Non-pigmented ciliary epithelial cell (primary cell): ENCODE measurements at regions not wholly inside any gene's neighbourhood (a gene's known extent, or its start where the extent isn't known, plus 50 kb on each side); places are given as distances from the start of the nearest gene placed in this dataset.

Experiments
- DNase-seq: peaks from one replicate; pipeline ENCODE4 v3.0.0-alpha.2; 2010; ENCODE audit warnings: low read depth

DNA sequence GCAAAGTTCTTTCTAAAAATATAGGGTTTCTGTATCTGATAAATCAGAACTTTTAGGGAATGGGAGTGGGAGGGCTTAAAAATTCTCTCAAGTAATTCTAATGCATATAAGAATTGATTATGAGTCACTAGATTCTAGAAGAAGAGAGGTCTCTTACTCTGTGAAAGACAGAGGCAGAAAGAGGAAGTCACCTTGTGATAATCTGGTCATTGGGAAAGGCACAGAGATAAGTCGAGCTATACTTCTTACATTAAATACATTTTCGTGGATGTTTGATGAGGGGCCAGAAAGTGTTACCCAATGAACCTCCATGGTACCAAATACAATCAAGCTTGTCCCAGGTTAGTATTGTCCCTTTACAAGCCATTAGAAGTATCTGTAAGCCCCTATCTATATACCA is 134.4 kb downstream of the MAD2L1 start:
- no peak for DNase-seq

DNA sequence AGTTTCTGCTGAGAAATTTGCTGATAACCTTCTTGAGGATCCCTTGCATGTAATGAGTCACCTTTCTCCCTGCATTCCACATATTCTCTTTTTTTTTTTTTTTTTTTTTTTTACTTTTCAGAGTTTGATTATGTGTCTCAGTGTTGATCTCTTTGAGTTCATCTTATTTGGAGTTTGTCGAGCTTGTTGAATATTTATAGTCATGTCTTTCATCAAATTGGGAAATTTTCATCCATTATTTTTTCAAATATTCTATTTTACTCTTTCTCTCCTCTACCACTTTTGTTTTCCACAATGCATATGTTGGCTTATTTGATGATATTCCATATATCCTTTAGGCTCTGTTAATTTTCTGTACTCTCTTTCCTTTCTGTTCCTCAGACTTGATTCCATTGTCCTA is 136.1 kb downstream of the MAD2L1 start:
- DNase-seq = no peak

DNA sequence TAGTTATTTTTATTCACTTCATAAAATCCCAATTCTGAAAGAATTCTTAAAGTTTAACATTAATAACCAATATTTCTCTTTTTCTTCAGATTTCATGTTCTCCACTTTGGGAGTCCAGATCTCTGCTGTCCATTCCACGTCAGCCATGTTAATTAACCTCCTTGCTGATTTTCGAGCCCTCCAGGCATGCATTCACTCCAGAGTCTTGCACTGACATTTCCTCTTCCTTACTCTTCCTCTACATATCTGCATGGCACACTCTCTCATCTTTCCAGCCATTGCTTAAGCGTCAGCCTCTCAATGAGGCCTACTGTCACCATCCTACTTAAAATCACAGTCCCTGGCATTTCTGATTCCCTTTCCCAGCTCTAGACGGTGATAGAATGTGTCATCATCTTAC is 144.8 kb downstream of the MAD2L1 start:
- DNase-seq = no peak

DNA sequence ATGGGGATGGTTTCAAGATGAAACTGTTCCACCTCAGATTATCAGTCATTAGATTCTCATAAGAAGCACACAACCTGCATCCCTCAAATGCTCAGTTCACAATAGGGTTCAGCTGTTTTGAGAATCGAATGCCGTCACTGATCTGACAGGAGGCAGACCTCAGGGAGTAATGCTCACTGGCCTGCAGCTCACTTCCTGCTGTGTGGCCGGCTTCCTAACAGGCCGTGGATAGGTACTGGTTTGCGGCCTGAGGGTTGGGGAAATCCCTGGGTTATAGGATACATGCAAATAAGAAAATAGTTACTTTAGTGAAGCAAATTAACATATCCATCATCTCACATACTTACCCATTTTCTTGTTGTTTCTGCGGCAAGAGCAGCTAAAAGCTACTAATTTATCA is 160.4 kb downstream of the MAD2L1 start:
- DNase-seq = no peak

DNA sequence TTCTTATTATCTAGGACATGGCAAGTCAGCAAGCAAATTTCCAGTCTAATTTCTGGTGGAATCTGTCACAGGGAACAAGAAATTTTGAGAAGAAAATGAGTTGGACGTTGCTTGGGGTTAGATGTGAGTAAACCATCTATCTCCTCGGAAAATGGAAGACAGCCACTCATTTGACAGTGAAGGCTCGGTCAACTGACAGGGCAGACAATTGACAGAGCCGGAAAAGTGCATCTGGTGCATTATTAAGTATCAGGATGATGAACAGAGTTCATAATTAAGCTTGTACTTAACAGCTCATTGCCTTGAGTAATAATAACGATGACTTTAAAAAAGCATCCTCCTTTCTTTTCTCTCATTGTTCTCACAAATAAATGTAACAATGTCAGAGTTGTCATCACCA is 168.4 kb downstream of the MAD2L1 start:
- no peak for DNase-seq

DNA sequence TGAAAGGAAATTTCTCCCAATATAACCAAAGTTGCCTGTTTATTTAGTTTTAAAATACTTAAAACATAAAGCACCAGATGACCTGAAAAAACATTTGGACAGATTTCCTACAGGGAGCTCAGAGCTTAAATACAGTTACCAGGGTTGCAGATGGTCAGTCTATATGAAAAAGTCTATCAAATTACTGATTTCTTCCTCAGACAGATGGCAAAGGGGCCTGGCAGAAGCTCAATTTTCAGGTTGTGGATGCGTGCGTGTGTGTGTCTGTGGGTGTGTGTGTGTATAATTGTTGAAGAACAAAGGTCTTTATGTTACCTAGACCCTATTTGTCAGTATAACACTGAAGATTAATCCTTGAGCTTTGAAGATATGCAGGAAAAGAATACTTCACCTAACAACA is 169.4 kb downstream of the MAD2L1 start:
- no peak for DNase-seq

DNA sequence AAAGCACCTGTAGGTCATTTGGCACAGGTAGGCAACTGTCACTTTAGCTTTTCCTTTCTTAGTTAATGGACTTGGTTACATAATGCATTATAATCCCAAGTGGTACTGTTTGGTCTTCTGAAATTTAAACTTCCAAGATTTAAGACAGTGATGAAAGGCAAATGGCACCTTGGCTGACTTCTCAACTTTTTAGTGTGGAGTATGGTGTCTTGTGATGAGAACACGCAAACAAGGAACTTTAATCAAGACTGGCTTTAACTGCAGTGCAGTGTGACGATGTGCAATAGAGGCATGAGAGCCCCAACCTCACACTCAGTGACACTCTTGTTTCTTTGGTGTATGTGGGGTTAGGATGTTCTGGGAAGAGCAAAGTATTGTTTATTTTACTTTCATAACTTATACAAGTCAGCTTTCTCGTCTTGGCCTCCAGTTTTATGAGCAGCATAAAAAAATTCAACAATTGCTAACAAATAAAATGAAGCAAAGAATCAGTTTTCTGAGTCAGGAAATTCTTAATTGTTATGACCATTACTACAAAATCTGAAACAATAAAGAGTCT is 171.9 kb downstream of the MAD2L1 start:
- no peak for DNase-seq

DNA sequence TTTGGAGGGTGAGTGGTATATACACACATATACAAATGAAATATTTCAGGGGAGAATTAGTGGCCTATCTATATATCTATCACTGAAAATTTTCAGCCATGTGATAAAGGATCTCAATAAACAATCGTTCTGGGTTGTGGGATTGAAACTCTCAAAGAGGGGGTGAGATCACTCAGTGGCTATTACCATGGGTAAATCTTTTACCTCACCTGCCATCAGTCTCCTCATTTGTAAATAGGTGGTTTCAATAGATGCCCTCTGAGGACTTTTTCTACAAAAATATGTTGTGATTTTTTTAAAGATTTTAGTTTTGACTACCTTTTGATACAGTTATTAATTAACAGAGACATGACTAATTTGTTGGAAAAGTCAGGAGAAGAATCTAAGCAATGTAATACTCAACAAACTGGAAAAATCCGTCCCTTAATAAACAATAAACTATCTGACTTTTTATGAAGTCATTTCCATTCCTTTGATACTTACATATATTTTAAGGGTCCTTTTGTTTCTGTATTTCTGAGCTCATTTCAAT is 192.8 kb downstream of the MAD2L1 start:
- DNase-seq = no peak

DNA sequence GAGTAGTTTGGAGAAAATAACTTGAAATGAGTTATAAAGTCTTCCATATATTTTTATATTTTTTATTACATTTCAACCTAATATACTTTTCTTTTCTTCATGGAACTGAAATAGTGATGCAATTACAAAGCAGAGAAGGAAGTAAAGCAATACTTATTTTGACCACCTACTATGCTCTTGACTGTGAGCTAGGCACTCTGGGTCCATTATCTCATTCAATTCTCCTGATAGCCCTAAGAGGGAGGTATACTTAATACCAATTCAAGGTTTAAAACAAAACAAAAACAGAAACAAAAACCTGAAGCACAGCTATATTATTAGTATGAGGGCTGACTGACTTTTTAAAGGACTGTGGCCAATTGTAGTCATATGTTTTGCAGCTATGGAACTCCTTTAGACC is 193.5 kb downstream of the MAD2L1 start:
- DNase-seq = no peak

DNA sequence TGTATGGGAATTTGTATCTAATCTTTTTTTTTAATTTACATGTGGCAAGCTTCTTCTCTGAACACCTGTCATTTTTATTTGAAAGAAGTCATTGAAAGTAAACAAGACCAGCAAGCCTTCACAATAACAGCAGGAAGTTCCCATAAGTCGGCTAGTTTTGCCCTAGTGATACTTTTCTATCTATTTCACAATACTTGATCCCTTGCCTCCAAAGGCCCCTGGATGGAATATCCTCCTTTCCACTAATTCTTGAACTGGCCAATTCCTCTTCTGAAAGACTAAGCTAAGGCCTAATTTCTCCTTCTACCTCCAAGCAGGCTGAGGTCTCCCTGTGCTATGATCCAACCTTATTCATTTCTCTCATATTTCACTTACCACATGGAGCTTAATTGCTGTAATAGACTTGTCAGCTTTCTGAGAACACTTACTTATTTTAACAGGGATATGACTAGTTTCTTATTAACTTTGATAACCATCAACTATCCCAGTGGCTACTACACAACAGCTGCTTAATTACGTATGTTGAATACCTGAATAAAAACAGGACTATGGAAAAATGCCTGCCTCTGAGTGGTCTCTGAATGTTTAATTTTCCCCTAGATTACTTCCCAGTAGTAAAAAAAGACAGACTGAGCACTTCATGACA is 194.2 kb downstream of the MAD2L1 start:
- DNase-seq = no peak

DNA sequence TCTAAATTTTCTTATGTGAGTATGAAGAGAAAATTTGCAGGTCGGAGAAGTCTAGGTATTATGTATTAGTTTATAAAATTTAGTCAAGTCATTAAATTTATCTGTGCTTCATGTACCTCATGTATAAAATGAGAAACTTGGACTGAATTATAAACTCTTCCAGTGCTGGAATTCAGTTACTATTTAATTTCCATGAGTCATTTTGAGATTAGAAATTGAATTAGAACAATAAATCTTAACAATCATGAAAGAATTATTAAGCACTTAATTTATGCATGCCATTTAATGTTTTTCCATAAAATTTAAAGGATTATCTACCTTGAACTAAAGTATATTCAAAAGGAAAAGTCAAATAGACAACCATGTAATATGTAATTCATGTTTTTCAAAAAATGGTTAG is 195.8 kb downstream of the MAD2L1 start:
- DNase-seq = no peak

DNA sequence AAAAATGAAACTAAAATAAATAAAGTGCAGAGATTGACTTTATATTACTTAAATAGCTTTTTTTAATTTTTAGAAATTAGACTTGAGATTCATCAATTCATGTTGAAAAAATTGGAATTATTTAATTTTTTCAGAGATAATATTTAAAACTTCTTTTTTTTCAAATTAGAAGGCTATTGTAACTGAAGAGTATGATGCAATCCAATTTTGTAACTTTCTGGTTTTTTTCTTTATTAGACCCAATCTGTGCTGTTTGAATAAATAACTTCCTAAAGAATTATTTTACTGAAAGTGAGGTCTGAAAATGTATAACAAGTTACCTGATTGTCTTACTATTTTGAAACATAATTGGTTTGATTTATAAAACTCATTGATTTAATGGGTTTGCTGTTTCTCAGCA is 200.9 kb downstream of the MAD2L1 start:
- DNase-seq = no peak

DNA sequence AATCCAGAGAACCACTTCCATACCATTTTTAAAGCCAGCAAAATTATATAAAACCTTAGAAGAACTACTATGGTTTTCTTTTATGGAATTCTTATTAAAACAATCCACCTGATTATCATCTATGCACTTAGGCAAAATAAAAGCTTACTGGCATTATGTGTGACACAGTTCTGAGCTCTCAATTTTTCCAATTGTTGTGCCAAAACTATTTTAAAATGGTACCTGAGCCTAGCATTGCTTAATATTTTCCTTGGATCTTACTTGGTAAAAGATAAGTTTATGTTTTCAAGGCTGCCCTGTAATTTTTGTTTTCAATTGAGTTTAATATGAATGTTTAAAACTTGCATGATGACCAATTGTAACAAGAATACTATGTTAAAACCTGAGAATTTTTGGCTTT is 201.3 kb downstream of the MAD2L1 start:
- DNase-seq = no peak

DNA sequence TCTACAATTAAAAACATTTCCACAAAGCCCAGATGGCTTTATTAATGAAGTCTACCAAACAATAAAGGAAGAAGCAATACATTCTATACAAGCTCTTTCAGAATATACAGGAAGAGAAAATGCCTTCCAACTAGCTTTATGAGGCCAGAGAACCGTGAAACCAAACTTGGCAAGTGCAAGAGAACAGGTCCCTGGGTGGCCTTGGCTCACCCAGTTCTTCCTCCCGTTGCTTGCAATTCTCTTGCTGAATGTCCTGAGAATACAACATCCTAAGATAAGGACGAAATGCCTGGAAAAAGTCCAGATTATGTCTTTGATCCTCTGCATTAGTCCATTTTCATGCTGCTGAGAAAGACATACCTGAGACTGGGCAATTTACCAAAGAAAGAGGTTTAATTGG is 204.9 kb downstream of the MAD2L1 start:
- DNase-seq = no peak

DNA sequence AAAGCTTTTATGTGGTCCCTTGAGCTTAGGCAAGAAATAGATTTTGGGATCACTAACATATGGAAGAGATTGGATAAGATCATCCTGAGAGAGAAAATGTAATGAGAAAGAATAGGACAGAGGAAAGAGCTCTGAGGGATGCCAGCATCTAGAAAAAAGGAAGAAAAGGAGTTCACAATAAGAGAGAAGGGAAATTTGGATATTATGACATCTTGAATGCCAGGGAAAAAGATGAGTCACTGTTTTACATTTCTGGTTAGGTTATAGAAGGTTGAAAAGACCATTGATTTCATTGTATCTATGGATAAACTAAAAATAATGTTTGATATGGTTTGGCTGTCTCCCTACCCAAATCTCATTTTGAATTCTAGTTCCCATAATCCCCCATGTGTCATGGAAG is 208.5 kb downstream of the MAD2L1 start:
- DNase-seq = no peak

DNA sequence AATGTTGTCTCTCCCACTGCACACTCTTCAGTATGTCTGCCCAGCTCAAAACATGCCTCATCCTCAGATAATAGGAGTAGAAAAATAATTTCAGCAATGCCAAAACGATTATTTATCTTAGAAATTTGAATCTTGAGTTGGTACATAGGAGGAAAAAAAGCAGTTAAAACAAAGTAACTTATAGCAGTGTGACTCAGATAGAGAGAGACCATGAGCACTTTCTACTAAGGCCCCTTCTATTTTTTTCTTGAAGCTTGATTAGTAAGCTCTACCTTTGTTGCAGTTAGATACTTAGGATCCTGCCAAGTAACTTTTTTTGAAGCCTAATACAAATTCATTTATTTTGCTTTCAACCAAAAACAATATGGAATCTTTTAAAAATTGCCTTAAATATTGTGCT is 212.3 kb downstream of the MAD2L1 start:
- no peak for DNase-seq

DNA sequence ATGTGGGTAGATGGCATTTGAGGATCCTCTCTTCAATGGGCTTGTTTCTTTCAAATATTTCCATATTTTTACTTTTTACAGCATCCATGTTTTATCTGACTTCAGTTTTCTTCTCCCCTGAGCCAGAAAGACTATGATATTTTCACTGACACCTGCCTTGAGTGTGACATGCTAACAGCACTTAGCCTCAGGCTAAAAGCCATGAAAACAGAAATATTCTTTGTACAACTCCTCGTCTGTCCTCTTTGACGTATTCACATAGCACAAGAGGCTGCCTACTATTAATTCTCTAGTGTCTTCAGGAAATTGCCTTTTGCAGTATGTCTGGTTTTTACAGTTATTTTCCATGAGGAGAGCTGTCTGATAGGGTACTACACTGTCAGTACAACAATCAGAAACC is 215.0 kb downstream of the MAD2L1 start:
- no peak for DNase-seq

DNA sequence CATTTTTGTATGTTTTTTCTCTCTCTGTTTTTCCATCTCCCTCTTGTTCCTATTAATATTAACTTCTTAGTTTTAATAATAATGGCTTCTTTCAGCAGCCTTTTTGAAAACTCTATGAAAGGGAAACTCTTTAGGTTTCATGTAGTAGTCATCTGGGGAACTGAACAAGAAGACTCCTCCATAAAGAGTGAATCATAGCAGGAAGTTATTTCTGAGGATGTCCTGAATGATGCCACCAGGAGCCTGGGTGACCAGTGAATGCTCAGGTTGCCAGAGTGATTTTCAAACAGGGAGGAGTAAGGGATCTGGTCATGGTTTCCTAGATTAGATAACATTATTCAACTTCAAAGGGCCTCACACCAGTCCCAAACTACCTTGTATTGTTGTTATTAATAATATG is 212.8 kb upstream of the PDE5A start:
- no peak for DNase-seq

DNA sequence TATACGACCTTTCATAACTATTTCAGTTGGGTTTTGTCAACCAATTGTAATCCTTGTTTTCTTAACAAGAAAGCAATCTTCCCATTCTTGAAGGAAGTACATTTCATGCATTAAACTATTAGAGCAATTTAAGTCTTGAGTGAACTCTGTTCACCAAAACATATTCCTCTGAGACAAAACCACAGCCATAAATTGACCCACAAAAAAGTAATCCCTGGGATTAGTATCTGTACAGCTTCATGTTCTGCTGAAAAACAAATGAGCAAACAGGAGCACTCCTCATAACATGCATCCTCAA is 207.0 kb upstream of the PDE5A start:
- no peak for DNase-seq

DNA sequence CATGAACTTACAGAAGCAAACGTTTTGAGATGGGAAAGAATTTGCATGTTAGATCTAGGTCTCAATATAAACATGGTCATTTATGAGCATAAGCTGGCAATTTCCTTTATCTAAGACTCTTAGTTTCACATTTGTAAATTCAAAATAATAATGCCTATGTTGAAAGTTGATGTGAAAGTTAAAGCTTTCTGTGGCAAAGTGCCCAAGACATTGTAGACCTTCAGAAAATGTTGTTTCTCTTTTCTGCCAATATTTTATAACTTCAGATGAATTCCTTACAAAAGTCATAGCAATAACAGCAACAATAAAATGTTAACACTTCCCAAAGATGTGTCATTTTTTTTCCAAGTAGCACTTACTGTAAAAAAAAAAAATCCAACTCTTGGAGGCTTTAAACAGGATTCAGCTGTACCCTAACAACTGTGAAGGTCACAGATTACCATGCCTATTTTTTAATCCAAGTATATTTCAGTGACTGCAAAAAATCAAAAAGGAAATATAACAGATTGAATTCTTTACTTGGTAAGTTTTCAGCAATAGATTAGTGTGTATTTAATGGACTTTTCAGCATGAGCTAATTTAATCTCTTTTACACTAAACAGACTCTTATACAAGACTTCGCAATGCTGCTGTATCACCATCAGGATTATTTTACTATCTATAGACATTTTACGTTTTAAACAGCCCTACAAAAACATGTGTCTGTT is 206.5 kb upstream of the PDE5A start:
- no peak for DNase-seq

DNA sequence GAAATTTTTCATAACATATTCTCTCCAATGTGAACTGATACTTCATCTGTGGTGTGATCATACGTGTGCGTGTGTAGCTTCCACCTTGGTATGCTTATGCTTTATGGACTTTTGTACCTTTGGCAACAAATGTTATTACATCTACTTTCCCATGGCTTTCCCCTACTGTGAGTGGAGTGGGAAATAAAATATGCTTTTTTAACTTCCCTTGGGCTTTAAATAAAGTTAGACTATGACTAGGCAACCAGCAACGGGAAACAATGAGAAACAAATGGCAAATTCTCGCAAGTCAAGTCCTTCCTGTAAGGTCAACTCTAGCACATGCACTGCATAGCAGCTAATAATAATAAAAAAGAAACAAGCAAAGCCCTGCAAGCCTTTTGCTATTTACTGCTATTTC is 205.0 kb upstream of the PDE5A start:
- DNase-seq = no peak

DNA sequence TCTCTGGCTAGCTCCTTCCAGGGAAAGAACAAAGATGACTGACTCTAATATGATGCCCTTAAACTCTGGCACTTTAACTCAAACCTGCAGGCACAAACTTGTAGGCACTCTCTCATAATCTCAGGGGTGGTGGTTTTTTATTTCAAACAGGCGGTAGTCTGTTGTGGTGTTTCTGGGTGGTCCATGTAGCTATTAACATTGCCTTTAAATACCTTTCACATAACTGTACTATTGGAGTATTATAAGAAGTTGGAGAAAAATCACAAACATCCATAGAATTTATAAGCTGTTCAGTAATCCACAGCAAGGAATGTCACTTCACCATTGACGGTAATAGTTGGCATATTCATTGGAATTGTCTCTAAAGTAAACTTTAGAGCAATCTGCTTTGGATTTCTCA is 204.2 kb upstream of the PDE5A start:
- no peak for DNase-seq

DNA sequence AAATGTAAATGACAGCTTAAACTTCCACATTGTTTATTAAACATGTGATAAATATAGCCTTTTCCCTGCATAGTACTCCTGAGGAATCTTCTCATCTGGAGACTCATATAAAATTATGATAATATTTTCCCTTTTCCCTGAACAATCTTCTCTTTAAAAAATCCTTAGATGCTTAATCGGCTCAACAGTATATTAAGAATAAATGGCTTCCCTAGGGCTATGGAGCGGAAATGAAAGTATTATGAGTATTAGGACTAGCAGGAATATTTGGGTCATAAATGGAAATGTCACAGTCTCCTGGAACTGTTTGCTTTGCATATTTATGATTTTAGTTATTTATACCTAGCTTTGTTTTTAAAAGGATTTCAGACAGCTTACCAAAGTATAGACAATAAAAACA is 200.7 kb upstream of the PDE5A start:
- DNase-seq = no peak

DNA sequence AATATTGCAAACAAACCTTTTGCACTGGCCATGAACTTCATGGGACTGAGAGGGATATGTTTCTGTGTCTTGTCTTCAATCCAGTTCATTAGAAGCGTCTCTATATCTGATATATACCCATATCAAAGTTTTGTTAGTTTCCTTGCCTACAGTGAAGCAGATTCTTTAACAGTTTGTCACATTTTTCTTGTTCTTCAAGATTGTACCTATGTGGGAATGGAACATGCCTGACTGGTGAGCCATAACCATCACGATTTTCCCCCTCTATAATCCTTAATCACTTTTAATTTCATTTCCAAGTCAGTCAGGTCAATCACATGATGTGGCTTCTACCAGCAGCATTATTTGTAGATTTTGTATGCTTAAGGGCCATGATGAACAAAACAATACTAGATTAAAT is 197.1 kb upstream of the PDE5A start:
- DNase-seq = no peak
